ENCODE measurements at regions not wholly inside any gene's neighbourhood (a gene's known extent, or its start where the extent isn't known, plus 50 kb on each side); places are given as distances from the start of the nearest gene placed in this dataset.

- peaks cover 0 to 23% of the 10 kb centered on the region in 2 donors for H3K4me1 ChIP-seq (replicated peaks in 1 of 2)
- no peak overlapping the region for H3K4me3 ChIP-seq
- H3K27me3 ChIP-seq: no peaks in the 10 kb centered on the region
- TF ChIP-seq CTCF (IDR thresholded peaks at IDR 0.05) (no peak), POLR2A (IDR thresholded peaks at IDR 0.05) (no peak)
- peak overlapping the region in 1 of 5 donors; percentile 36 for H3K27ac ChIP-seq
- H3K36me3 ChIP-seq (replicated peaks in 1 of 2): no peaks in the 10 kb centered on the region
- intact Hi-C loops (cut with DNase I): no loop called here
- no peak for DNase-seq
- 69 to 76% (median 74%) methylated on average over 6 of the region's 6 CpGs for WGBS, 4 donors
- no peaks in the 10 kb centered on the region for H3K9me3 ChIP-seq (replicated peaks in 1 of 3)
Observed at GRCh38 chr6:104640761-104641160, 219.0 kb downstream of the HACE1 start.

GRCh38 chr6:104640150-104640700, 219.5 kb downstream of the HACE1 start:
- Histone ChIP-seq H3K36me3 (replicated peaks in 1 of 2) (no peaks in the 10 kb centered on the region), H3K27ac (peak overlapping the region in 3 of 5 donors; percentile 12 to 42 (median 36)), H3K27me3 (no peaks in the 10 kb centered on the region), H3K9me3 (replicated peaks in 1 of 3) (no peaks in the 10 kb centered on the region), H3K4me1 (replicated peaks in 1 of 2) (peaks cover 0 to 23% of the 10 kb centered on the region in 2 donors), H3K4me3 (no peak overlapping the region)
- WGBS, 4 donors: 47 to 52% (median 51%) methylated on average over 5 of the region's 5 CpGs
- DNase-seq: no peak
- no peak for TF ChIP-seq CTCF (IDR thresholded peaks at IDR 0.05)
- TF ChIP-seq POLR2A (IDR thresholded peaks at IDR 0.05): no peak
- intact Hi-C loops (cut with DNase I): no loop called here

GRCh38 chr6:104639668-104640067, 220.1 kb downstream of the HACE1 start:
- no peaks in the 10 kb centered on the region for H3K27me3 ChIP-seq
- TF ChIP-seq POLR2A (IDR thresholded peaks at IDR 0.05): no peak
- no peak for TF ChIP-seq CTCF (IDR thresholded peaks at IDR 0.05)
- no peak overlapping the region for H3K4me3 ChIP-seq
- no peaks in the 10 kb centered on the region for H3K36me3 ChIP-seq (replicated peaks in 1 of 2)
- peak overlapping the region in 4 of 5 donors; percentile 37 to 81 (median 56) for H3K27ac ChIP-seq
- intact Hi-C loops (cut with DNase I): no loop called here
- DNase-seq: no peak
- no peaks in the 10 kb centered on the region for H3K9me3 ChIP-seq (replicated peaks in 1 of 3)
- peaks cover 0 to 23% of the 10 kb centered on the region in 2 donors for H3K4me1 ChIP-seq (replicated peaks in 1 of 2)

DNA sequence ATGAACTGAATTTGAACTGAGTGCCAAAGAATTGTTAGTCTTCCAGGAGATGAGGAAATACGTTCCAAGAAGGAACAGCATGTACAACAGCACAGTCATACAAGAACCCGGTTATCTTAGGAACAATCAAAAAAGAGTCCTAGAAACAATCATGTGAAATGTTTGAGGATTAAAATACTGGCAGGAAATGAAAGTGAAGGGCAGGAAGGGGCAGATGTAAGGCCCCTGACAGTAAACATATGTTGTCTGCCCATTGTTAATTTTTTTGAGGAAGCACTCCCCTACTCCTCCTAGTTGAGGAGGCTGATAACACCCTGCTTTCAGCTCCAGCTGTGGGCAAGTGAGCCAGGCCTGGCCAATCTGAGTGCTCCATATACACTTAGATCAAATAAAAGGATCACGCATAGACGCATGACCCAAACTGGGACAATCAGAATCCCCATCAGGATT, 220.9 kb downstream of the HACE1 start:
- H3K9me3 ChIP-seq (replicated peaks in 1 of 3): no peaks in the 10 kb centered on the region
- intact Hi-C loops (cut with DNase I): no loop called here
- H3K27me3 ChIP-seq: no peaks in the 10 kb centered on the region
- H3K4me1 ChIP-seq (replicated peaks in 1 of 2): peaks cover 0 to 23% of the 10 kb centered on the region in 2 donors
- peak in 3 of 7 donors; percentile 10 to 21 (median 17) for DNase-seq
- no peaks in the 10 kb centered on the region for H3K36me3 ChIP-seq (replicated peaks in 1 of 2)
- no peak overlapping the region for H3K4me3 ChIP-seq
- TF ChIP-seq CTCF (IDR thresholded peaks at IDR 0.05): no peak
- TF ChIP-seq POLR2A (IDR thresholded peaks at IDR 0.05): no peak
- peak overlapping the region in 4 of 5 donors; percentile 37 to 81 (median 56) for H3K27ac ChIP-seq
- WGBS, 4 donors: 54 to 69% (median 60%) methylated on average over 4 of the region's 4 CpGs
